COLO829 (cell line): ENCODE measurements at regions not wholly inside any gene's neighbourhood (a gene's known extent, or its start where the extent isn't known, plus 50 kb on each side); places are given as distances from the start of the nearest gene placed in this dataset.
A peak's percentile ranks its signal among the peaks of the same experiment; 100 is the strongest.

Experiments
- DNase-seq: peaks from one replicate; pipeline ENCODE4 v3.0.0; 2012; ENCODE audit warnings: low spot score

- DNase-seq = no peak
These were observed 79.1 kb downstream of the ZNF365 start for GRCh38 chr10:62453274-62453673.

- no peak for DNase-seq
These were observed 80.7 kb downstream of the ZNF365 start for GRCh38 chr10:62454687-62455397.

GRCh38 chr10:62456611-62457101, 82.5 kb downstream of the ZNF365 start:
- DNase-seq = no peak

GRCh38 chr10:62457196-62457595, 83.0 kb downstream of the ZNF365 start:
- DNase-seq = no peak

- DNase-seq = no peak
These were observed 83.4 kb downstream of the ZNF365 start for GRCh38 chr10:62457598-62457997.

GRCh38 chr10:62459072-62459471, 84.9 kb downstream of the ZNF365 start:
- DNase-seq = peak; percentile 7

GRCh38 chr10:62459500-62459899, 85.3 kb downstream of the ZNF365 start:
- no peak for DNase-seq

- no peak for DNase-seq
These were observed 86.2 kb downstream of the ZNF365 start for GRCh38 chr10:62460393-62460792.

- DNase-seq = no peak
These were observed 87.0 kb downstream of the ZNF365 start for GRCh38 chr10:62461120-62461519.

GRCh38 chr10:62462461-62462860, 88.3 kb downstream of the ZNF365 start:
- no peak for DNase-seq

GRCh38 chr10:62463364-62463763, 89.2 kb downstream of the ZNF365 start:
- DNase-seq = no peak

GRCh38 chr10:62464308-62464707, 90.1 kb downstream of the ZNF365 start:
- DNase-seq = no peak

- DNase-seq = no peak
These were observed 92.4 kb downstream of the ZNF365 start for GRCh38 chr10:62466590-62466989.

- DNase-seq = no peak
These were observed 93.4 kb downstream of the ZNF365 start for GRCh38 chr10:62467527-62467926.

GRCh38 chr10:62471711-62472110, 97.5 kb downstream of the ZNF365 start:
- no peak for DNase-seq

GRCh38 chr10:62473241-62473640, 99.1 kb downstream of the ZNF365 start:
- DNase-seq = no peak

- DNase-seq = no peak
These were observed 101.4 kb downstream of the ZNF365 start for GRCh38 chr10:62475551-62475950.

- no peak for DNase-seq
These were observed 105.4 kb downstream of the ZNF365 start for GRCh38 chr10:62479523-62479922.

- DNase-seq = no peak
These were observed 106.0 kb downstream of the ZNF365 start for GRCh38 chr10:62480196-62480595.

GRCh38 chr10:62482581-62482980, 108.4 kb downstream of the ZNF365 start:
- DNase-seq = no peak

GRCh38 chr10:62491597-62491996, 117.4 kb downstream of the ZNF365 start:
- peak; percentile 21 for DNase-seq

GRCh38 chr10:62492012-62492869, 118.1 kb downstream of the ZNF365 start:
- DNase-seq = peak; percentile 4

GRCh38 chr10:62492870-62493180, 118.7 kb downstream of the ZNF365 start:
- no peak for DNase-seq
